Bone marrow (tissue), 2 donors: ENCODE measurements at regions not wholly inside any gene's neighbourhood (a gene's known extent, or its start where the extent isn't known, plus 50 kb on each side); places are given as distances from the start of the nearest gene placed in this dataset.

Experiments used
- DNase-seq, 2 donors: peaks; one replicate each; lab custom pipeline; 2025; lab: John Stamatoyannopoulos, UW

DNA sequence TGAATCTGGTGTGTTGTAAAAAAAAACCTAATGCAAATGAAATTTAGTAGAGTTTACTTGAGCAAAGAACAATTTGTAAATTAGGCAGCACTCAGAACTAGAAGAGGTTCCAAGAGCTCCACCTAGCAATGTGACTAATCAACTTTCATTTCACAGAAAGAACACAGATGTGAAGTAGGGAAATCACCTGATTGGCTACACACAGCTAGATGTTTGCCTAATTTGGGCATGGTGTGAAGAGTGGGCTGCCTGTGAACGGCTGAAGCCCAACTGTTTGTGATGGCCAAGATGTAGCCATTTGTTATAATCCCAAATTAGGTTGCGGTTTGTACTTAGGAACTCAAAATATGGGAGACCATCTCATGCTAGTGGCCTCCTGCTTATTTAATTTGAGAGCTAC is 724.4 kb upstream of the SLITRK5 start:
- no peak for DNase-seq

DNA sequence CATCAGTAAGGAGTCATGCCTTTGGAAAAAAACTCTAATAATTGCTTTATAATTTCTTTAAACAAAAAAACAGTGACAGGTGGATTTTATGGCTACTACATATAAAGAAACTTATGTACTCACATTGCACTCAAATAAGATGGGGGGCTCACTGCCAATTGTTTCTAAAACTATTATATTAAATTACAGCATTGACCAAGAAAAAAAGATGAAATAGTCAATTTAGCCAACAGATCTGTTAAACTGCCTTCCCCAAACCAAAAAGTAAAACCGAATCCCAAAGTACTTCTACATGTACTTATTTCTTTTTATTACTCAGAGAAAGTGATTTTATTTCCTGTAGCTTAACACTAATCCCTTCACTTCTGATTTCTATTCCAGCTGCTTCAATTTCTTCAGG is 716.8 kb upstream of the SLITRK5 start:
- no peak for DNase-seq

DNA sequence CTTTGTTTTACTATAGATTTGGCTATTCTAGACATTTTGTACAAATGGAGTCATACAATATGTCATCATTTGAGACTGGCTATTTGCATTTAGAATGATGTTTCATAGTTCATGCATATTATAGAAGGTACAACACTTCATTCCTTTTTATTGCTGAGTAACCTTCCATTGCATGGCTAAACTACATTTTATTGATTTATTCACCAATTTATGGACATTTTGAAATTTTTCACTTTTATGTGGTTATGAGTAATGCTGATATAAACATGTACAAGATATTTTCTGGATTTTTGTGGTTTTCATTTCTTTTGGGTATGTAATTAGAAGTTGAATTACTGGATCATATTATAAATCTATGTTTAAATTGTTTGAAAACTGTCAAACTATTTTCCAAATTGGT is 710.3 kb upstream of the SLITRK5 start:
- DNase-seq, result no peak

DNA sequence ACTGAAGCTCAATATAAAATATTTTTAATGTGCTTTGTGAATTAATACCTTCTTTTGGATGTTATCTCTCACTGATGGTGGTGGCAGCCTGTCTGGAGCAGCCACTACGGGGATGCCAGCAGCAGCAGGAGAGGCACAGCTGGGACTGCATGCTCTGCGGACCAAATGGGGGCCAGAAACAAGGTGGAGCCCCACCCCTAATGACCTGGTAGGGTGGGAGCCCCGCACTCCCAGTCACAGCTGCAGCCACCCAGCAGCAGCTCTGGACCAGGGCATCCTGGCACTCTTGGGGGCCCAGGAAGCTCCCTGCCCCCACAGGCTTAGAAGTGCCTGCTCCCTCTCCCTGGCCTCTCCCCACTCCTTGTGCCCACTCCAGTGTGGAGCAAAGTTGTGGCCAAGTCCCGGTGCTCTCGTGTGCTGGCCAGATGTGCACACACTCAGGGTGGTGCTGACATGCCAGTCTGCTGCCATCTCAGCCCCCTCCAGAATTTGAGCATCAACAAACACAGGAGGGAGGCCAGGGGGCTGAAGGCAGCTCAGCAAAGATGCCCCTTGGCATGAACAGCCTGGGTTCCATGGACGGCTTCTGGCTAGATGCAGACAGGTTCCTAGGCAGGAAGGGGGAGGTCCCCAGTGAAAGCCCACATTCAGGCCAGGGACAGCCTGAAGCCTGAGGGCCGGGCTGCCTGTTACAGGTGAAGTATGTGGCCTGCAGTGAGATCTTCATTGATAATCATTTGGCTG is 696.7 kb upstream of the SLITRK5 start:
- no peak for DNase-seq

DNA sequence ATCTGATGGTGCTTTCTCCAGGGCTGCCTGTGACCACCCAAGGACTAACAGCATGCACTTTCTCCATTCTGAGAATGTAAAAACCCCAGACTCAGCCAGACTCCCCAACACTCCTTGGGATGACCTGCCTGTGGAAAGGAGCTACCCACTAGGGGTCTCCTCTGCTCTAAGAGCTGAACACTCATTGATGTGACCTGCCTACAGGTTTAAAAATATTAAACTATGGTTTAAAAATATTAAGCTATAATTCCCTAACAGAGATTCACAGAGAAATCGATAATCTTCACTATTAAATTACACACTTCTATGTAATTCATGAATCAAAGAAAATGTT is 696.2 kb upstream of the SLITRK5 start:
- no peak for DNase-seq

DNA sequence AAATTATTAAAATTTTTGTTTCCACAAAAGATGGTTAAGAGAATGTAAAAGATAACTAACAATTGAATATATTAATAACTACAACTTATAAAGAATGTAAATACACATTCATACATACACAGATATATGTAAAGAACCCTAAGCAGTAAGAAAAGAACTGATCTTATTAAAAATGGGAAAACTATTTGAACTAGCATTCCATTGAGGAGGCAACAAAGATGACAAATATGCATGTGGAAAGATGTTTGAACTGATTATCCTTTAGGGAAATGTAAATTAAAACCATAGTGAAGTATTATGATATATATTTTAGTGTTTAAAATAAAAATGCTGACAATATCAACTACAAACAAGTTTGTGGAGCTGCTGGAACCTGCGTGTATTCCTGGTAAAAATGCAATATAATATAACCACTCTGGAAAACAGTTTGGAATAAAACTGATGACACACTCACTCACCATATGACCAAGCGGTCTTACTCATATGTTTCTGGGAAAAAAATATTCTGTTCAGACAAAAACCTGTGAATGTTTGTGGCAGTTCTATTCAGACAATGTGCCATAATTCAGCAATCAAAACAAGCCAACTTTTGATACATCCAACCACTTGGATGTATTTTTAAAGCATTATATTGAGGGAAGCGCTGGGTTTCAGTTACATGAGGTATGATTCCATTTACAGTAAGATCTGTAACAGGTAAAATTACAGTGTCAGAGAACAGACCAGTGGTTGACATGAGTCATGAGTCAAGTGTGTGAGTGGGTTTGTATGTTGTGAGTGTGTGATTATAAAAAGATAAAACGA is 694.4 kb upstream of the SLITRK5 start:
- DNase-seq, result no peak

DNA sequence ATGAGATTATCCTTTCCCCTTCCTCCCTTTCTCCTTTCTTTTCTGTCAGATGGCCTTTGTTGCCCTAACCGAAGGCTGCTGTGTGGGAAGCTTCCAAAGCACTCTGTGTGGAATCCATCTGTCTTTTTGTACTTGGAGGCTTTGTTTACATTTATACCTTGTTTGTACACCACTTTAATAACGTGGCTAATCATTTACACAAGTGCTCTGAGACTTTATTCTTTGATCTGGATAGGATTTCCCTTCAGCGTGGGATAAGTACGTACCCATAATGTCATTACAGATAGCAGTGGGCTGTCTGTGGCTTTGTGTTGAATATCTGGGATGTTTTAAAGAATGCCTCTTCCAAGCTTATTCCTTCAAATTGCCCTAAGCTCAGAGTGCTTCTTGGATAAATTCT is 684.7 kb upstream of the SLITRK5 start:
- peak in 1 of 2 donors; percentile 1 for DNase-seq

DNA sequence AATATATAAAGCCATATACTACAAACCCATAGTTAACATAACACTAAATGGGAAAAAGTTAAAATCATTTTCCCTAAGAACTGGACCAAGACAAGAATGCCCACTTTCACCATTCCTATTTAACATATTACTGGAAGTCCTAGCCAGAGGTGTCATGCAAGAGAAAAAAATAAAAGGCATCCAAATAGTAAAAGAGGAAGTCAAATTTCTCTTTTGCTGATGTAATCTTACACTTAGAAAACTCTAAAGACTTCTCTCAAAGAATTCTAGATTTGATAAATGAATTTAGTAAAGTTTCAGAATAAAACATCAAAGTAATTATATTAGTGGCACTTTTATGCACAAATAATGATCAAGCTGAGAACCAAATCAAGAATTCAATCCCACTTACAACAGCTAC is 678.9 kb upstream of the SLITRK5 start:
- no peak for DNase-seq

DNA sequence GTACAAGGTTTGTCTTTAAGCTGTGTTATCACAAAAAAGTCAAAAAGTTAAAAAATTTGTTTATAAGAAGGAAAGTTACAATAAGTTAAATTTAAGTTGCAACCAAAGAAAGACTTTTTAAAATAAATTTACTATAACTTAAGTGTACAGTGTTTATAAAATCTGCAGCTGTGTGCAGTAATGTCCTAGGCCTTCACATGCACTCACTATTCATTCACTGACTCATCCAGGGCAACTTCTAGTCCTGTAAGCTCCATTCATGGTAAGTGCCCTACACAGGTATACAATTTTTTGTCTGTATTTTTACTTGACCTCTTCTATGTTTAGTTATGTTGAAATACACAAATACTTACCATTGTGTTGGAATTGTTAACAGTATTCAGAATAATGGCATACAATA is 667.9 kb upstream of the SLITRK5 start:
- DNase-seq, result no peak

DNA sequence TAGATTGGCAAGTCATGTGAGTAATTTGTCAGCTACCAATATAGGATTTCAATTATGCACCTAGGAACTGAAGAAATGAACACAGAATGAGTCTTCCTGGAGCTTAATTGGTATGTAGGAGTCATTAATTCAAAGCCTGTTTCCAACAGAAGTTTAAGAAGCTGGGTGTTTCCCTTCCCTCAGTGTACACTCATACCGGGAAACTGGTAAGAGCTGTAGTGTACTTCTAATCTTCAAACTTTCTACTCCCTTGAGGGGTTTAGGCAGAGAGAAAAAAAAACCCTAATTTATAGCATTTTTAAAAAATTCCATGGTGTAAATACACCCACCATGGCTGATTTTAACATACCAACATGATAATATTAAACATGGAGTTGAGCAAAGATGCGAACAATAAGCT is 665.7 kb upstream of the SLITRK5 start:
- no peak for DNase-seq

DNA sequence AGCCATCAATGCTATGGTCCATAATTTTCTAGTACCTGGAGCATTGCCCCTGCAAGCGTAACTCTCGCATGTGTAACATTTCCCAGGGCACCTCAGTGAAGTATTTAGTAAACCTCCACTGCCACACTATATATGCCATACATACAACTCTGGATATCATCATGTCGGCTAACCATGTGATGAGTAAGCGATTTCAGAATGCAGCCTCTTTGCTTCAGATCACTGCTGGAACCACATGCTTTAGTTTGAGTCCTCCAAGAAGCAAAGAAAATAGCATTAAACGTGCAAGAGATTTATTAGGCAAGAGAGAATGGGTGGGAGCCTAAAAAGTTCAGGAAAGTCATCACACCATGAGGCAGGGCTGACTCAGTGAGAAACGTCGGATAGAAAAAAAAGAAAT is 635.6 kb upstream of the SLITRK5 start:
- no peak for DNase-seq

DNA sequence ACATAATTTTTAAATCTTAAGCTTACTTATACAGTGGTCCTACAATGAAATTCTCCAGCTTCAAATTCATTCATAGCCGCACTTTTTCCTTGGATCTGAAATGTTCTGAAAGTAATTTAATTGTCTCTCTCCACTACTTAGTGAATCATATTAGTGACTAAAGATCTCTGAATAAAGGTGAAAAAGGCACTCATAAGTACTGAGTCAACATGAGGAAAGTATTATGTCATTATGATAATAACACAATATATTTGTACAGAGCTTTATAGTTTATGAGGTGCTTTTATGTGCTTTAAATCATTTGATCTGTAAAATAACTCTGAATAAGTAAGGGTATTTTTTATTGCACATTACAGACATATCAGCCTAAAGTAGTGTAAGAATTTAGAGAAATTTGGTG is 628.2 kb upstream of the SLITRK5 start:
- no peak for DNase-seq

DNA sequence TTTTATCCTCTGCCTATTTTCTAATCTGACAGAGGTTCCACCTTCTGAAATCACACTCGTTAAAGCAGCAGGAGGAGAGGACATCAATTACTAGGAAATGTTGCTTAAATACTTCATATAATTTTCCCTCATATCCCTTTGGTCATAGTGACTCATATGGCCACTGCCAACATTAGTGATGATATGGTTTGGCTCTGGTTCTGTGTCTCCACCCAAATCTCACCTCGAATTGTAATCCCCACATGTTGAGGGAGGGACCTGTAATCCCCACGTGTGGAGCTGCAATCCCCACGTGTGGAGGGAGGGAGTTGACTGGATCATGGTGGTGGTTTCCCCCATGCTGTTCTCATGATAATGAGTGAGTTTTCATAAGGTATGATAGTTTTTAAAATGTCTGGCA is 618.4 kb upstream of the SLITRK5 start:
- no peak for DNase-seq

DNA sequence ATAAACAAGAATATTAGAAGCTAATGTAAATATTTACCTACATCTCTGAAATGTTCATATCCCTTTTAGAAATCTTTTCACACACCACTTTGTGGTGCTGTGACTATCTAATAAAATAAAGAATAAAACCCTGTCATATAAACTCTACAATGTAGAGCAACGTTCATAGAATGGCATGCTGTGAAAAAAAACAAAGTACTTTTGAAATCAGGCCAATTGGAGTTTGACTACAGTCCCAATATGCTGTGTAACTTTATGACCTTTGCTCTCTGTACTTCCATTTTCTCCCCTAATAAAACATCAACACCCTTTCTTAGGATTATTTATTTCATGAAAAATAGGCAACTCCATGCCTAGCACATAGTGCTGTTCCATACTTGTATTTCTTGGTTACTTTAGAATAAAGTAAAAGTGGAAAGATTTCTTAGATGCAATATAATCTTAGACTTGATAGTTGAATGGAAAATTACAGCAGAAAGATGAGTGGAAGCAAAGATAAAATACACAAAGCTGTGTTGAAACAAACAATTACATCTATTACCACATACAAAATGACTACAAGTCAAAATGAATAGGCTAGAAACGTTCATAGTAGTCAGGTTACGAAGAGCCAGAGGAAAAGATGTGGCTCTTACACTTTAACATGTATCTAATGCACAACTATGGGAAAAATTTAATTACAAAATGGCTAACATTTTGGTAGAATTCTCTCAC is 613.2 kb upstream of the SLITRK5 start:
- no peak for DNase-seq

DNA sequence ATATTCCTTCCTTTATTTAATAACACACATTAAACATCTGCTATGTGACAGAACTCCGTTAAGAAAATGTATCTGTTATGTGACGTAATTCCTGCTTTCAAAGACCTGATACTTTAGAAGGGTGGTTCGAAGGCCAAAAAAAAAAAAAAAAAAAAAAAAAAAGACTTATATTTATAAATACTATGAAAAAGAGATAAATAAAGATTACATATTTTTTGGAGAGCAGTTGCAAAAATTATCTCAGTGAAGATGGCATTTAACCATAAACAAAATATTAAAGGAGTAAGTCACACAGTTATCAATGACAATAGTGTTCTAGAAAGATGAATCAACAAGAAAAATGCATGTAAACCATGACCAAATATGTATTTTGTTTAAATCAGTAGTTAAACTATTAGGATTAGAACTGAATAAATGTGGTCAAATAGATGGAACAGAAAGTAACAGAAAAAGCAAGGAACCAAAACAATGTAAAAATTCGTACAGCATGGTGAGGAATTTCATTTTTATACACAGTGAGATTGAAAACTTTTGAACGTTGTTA is 612.3 kb upstream of the SLITRK5 start:
- DNase-seq, result no peak

DNA sequence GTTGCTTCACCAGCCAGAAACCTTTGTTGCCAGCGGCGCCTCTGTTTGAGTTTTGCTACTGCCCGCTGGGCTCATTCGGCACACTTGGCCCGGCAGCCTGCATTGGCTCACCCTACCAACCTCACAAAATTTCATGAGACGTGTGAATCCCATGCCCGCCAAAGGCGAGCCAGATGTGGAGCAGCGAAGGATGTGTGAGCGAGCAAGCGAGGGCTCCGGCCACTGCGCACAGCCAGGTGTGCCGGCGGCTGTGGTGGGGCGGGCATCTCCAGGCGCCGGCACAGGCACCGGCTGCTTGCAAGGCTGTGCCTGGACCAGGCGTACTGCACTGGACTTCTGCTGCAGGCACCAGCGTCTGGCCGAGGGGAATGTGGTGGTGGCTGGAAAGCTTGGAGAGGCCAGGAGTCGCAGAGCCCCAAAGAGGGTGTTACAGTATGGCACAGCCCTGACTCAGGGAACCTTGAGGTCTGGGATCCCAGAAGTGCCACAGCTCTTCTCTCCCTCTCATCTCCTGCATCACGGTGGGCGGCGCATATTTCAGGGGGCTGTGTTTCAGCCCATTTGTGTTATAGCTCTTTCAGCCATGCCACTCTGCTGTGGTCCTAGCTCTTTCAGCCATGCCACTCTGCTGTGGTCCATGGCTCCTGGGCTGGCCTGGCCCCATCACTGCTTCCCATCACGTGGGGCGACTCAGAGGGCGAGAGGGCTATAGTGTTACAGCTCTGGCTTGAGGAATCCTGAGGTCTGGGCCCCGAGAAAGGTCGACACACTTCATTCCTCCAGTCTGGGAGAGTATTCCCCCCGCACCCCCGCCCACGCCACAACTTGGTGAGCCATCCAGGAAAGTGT is 592.0 kb upstream of the SLITRK5 start:
- DNase-seq, result no peak

DNA sequence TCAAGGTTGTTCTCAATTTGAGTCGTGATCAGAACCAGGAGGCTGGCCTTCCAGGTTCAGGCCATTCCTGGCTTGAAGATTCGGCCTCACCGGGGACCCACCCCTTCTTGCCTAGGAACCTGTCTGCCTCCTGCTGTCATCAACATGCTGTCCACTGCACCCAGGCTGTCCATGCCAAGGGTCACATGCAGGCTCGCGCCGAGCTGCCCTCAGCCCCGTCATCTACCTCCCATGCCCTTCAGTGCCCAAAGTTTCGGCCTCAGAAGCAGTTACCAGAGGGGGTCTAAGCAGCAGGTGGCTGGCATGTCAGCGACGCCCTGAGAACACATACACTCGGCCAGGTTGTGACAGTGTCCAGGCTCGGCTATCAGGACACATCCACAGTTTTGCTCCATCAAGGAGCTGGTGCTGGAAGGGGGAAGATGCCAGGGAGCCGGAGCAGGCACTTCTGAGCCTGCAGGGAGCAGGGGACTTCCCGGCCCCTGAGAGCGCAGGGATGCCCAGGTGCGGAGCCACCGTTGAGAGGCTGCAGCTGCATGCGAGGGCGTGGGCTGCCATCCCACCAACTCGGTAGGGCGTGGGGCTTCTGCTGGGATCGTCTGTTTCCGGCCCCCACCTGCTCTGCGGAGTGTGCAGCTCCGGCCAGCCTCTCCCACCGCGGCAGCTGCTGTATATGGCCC is 590.9 kb upstream of the SLITRK5 start:
- DNase-seq, result no peak

DNA sequence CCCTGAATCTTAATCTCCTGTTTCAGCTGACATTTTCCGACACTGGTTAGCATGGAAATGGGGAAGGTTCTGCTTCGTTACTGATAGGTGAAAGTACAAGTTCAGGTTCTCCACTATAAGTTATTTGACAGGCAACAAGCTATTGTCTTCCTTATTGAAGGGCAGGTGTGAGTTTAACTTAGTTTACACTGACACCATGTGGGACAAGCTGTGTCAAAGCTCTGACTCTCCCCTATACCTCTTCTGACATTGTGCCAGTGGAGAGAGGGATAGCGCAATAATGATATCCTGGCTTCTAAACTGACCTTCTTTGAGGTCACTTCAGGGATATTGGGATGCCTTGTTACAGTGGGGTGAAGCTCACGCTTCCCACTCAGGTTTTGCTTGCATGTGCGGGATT is 587.0 kb upstream of the SLITRK5 start:
- no peak for DNase-seq

DNA sequence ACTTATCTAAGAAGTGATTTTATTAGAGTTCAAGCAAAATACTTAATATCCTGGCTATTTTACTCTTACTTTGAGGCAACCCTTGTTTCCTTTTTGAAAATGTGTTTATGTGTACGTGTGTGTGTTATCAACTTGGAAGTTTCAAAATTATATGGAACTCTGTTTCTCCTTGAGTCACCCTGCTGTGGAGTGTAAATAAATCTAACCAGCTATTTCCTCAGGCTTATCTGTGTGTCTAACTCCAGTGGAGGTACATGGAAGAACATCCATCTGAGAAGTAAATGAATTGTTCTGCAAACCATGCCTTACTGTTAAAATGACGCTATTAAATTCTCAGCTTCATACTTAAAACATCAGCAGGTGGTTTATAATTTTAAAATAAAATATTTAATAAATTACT is 583.4 kb upstream of the SLITRK5 start:
- no peak for DNase-seq

DNA sequence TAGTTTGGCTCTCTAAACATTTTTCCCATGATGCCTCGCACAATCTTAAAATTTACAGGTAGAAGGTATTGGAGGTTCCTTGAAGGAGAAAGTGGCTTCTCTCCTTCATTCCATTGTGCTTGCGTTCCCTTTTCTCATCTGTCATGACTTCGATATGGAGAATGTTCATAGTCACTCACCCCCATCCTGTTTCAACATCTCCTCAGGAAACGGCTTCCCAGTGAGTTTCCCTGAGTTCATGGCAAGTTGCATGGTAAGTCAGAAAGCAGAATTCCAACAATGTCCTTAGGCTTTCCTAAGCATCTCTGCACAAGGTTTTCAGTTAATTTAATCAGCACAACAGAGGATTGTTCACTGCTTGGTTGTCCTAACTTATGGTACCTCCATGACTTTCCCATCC is 581.8 kb upstream of the SLITRK5 start:
- no peak for DNase-seq

DNA sequence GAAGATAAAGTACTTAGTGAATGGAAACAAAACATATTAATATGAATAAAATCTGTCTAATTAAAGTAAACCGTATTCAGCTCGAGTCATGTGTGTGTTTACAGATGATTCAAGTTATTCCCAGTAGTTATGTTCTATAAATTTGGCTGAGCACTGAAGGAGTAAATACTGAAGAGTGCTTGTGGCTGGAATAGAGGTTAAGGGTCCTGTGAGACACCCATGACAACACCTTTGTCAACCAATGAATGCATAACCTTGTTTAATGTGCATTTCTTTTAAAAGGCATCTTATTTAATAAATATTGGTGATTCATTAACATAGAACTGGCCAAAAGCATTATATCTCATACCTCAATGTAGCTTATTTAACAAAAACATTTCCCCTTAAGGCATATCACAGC is 577.8 kb upstream of the SLITRK5 start:
- no peak for DNase-seq
